Liver (tissue), 3 donors: ENCODE measurements at regions not wholly inside any gene's neighbourhood (a gene's known extent, or its start where the extent isn't known, plus 50 kb on each side); places are given as distances from the start of the nearest gene placed in this dataset.

Experiments used
- ATF3 ChIP-seq: IDR thresholded peaks from 2 replicates; pipeline ENCODE4 v1.6.1; 2016; ENCODE audit warnings: antibody characterized with exemption
- CTCF ChIP-seq: fragments of 150-350 bp; IDR thresholded peaks from 2 replicates; pipeline ENCODE4 v1.5.1; 2017; ENCODE audit warnings: improper control_type of control experiment, low read depth, low read length; ENCODE audit not compliant: missing input control
- GABPA ChIP-seq, 2 donors: IDR thresholded peaks in 1 of 2; conservative IDR thresholded peaks in 1 of 2; 2 replicates each; pipeline ENCODE4 v1.6.1; 2016; ENCODE audit warnings: antibody characterized with exemption in 2 of 2, mild to moderate bottlenecking in 1 of 2, moderate library complexity in 1 of 2
- JUND ChIP-seq, 2 donors: IDR thresholded peaks; 2 replicates each; pipeline ENCODE4 v1.6.1; 2016; ENCODE audit warnings: antibody characterized with exemption in 2 of 2
- MAX ChIP-seq: IDR thresholded peaks from 2 replicates; pipeline ENCODE4 v1.6.1; 2016; ENCODE audit warnings: antibody characterized with exemption
- RAD21 ChIP-seq, 2 donors: IDR thresholded peaks; 2 replicates each; pipeline ENCODE4 v1.6.1; 2016; ENCODE audit warnings: antibody characterized with exemption in 2 of 2, mild to moderate bottlenecking in 2 of 2
- REST ChIP-seq: IDR thresholded peaks from 2 replicates; pipeline ENCODE4 v1.6.1; 2016; ENCODE audit warnings: antibody characterized with exemption, mild to moderate bottlenecking
- RXRA ChIP-seq, 2 donors: IDR thresholded peaks; 2 replicates each; pipeline ENCODE4 v1.6.1; 2017 to 2018; ENCODE audit warnings: antibody characterized with exemption in 2 of 2, mild to moderate bottlenecking in 1 of 2
- YY1 ChIP-seq: IDR thresholded peaks from 2 replicates; pipeline ENCODE4 v1.6.1; 2016; ENCODE audit warnings: antibody characterized with exemption, mild to moderate bottlenecking
- ZBTB33 ChIP-seq: IDR thresholded peaks from 2 replicates; pipeline ENCODE4 v1.6.1; 2016; ENCODE audit warnings: antibody characterized with exemption
- donor health status: healthy.
- donor health status: healthy.

- TF ChIP-seq CTCF (no peak), RAD21 (IDR thresholded peaks at IDR 0.05) (no peak), ATF3 (no peak), MAX (no peak), ZBTB33 (no peak), REST (no peak), YY1 (peak; percentile 60), GABPA (IDR thresholded peaks at IDR 0.05 in 1 of 2, conservative IDR thresholded peaks at IDR 0.05 in 1 of 2) (no peak), RXRA (IDR thresholded peaks at IDR 0.05) (peak; percentile 71 to 94), JUND (IDR thresholded peaks at IDR 0.05) (peak in 1 of 2 donors; percentile 29)
Observed at GRCh38 chr3:24683090-24683489, 188.4 kb upstream of the THRB start.
